ENCODE measurements at regions not wholly inside any gene's neighbourhood (a gene's known extent, or its start where the extent isn't known, plus 50 kb on each side); places are given as distances from the start of the nearest gene placed in this dataset.

- TF ChIP-seq IRF1 (CRISPR knock-in tag; IDR thresholded peaks at IDR 0.05) (no peak), ERG (CRISPR knock-in tag; IDR thresholded peaks at IDR 0.05) (no peak), CTCF (IDR thresholded peaks at IDR 0.05) (no peak), PREB (CRISPR knock-in tag; IDR thresholded peaks at IDR 0.05; ENCODE audit: borderline replicate concordance) (no peak), RELA (CRISPR knock-in tag; IDR thresholded peaks at IDR 0.05; ENCODE audit: borderline replicate concordance) (no peak), FOXP1 (CRISPR knock-in tag; IDR thresholded peaks at IDR 0.05; ENCODE audit: borderline replicate concordance) (no peak), ZNF532 (CRISPR knock-in tag; IDR thresholded peaks at IDR 0.05; ENCODE audit: borderline replicate concordance) (no peak), STAT6 (CRISPR knock-in tag; conservative IDR thresholded peaks at IDR 0.05; ENCODE audit: low read depth) (no peak), ZNF416 (CRISPR knock-in tag; IDR thresholded peaks at IDR 0.05) (no peak), CREB1 (CRISPR knock-in tag; IDR thresholded peaks at IDR 0.05) (no peak), GABPB1 (CRISPR knock-in tag; IDR thresholded peaks at IDR 0.05) (no peak)
Measured at GRCh38 chr7:54159088-54159487, 383.1 kb upstream of the VSTM2A start.

Measured in WTC11 (cell line).